Panc1 (cell line): ENCODE measurements at regions not wholly inside any gene's neighbourhood (a gene's known extent, or its start where the extent isn't known, plus 50 kb on each side); places are given as distances from the start of the nearest gene placed in this dataset.

Source experiments
- ATAC-seq: fragments of 200-7000 bp; cut with Tn5 transposase; 2 replicates; pipeline ENCODE4 v1.9.1; 2020; ENCODE audit warnings: mild to moderate bottlenecking, moderate library complexity
- BruUV-seq: library from RNA; stranded (reverse); fragments of 400-500 nt; replicated peaks from 2 replicates; lab custom pipeline; 2021; lab: Mats Ljungman, UMichigan
- CTCF ChIA-PET: fragments of 300-600 bp; sonication (Branson Sonifier 250); formaldehyde crosslinking; loops from one replicate; lab custom pipeline; 2022; ENCODE audit warnings: antibody characterized with exemption; lab: Charles Lee
- POLR2A ChIA-PET: fragments of 300-600 bp; sonication (Branson Sonifier 250); formaldehyde crosslinking; loops from one replicate; lab custom pipeline; 2022; ENCODE audit warnings: antibody characterized with exemption; lab: Charles Lee
- DNase-seq: peaks from one replicate; pipeline ENCODE4 v3.0.0-alpha.2; 2010; ENCODE audit warnings: low read depth, low spot score
- H3K27ac ChIP-seq: 2 replicates; pipeline ENCODE4 v1.5.1; 2011; ENCODE audit warnings: mild to moderate bottlenecking, low read length, inconsistent platforms
- H3K27me3 ChIP-seq: fragments of 200-500 bp; sonication (Bioruptor generic); 2 replicates; pipeline ENCODE4 v1.6.0; 2014; ENCODE audit warnings: low read length, inconsistent platforms; ENCODE audit not compliant: control insufficient read depth, insufficient read depth
- H3K36me3 ChIP-seq: fragments of 200-500 bp; sonication (Bioruptor generic); 2 replicates; pipeline ENCODE4 v1.5.1; 2014; ENCODE audit warnings: inconsistent platforms, mild to moderate bottlenecking, low read length, moderate library complexity; ENCODE audit not compliant: control insufficient read depth, insufficient read depth
- H3K4me1 ChIP-seq: 2 replicates; pipeline ENCODE4 v1.5.1; 2011; ENCODE audit warnings: inconsistent platforms, mild to moderate bottlenecking, low read length, moderate library complexity; ENCODE audit not compliant: control insufficient read depth, insufficient read depth
- H3K4me3 ChIP-seq, 2 experiments: 2 replicates each; pipeline ENCODE4 v1.5.1; 2011 to 2012; ENCODE audit warnings: low read depth in 2 of 2, low read length in 2 of 2, mild to moderate bottlenecking in 2 of 2, inconsistent platforms in 1 of 2, moderate library complexity in 1 of 2
- H3K9me3 ChIP-seq: fragments of 200-500 bp; sonication (Bioruptor generic); 2 replicates; pipeline ENCODE4 v1.5.1; 2014; ENCODE audit warnings: low read depth, mild to moderate bottlenecking, inconsistent platforms, low read length, moderate library complexity; ENCODE audit not compliant: control insufficient read depth, insufficient read depth
- POLR2AphosphoS5 ChIP-seq: IDR thresholded peaks from 2 replicates; pipeline ENCODE4 v1.6.1; 2012; ENCODE audit warnings: mild to moderate bottlenecking, low read depth, low read length, moderate library complexity
- SIN3A ChIP-seq: IDR thresholded peaks from 2 replicates; pipeline ENCODE4 v1.6.1; 2012; ENCODE audit warnings: low read depth, mild to moderate bottlenecking, low read length, moderate library complexity, borderline replicate concordance; ENCODE audit not compliant: insufficient read depth
- TCF7L2 ChIP-seq: IDR thresholded peaks from 2 replicates; pipeline ENCODE4 v1.6.1; 2011; ENCODE audit warnings: mild to moderate bottlenecking, low read depth, low read length, inconsistent platforms
- in situ Hi-C: cut with HindIII; loops from 2 replicates; pipeline ENCODE4 v1.10.0; 2016; ENCODE audit warnings: low sequenced_read_pairs, low pct_unique_long_range_greater_than_20kb
- intact Hi-C: fragments of 100-400 bp; cut with micrococcal nuclease; formaldehyde crosslinking; loops from one replicate; pipeline ENCODE4 v1.10.0; 2022; ENCODE audit not compliant: unreplicated experiment
- TF ChIP-seq, protein P1 (sequence below): fragments of 450-650 bp; IDR thresholded peaks from 2 replicates; pipeline ENCODE4 v1.5.1; 2017; ENCODE audit warnings: mild to moderate bottlenecking
- TF ChIP-seq, protein P2 (sequence below), 2 experiments: IDR thresholded peaks; 2 replicates each; pipeline ENCODE4 v1.6.1; 2011 to 2012; ENCODE audit warnings: low read depth in 2 of 2, control low read depth in 1 of 2, low read length in 1 of 2, mild to moderate bottlenecking in 1 of 2, moderate library complexity in 1 of 2; ENCODE audit not compliant: insufficient read depth in 1 of 2

DNA sequence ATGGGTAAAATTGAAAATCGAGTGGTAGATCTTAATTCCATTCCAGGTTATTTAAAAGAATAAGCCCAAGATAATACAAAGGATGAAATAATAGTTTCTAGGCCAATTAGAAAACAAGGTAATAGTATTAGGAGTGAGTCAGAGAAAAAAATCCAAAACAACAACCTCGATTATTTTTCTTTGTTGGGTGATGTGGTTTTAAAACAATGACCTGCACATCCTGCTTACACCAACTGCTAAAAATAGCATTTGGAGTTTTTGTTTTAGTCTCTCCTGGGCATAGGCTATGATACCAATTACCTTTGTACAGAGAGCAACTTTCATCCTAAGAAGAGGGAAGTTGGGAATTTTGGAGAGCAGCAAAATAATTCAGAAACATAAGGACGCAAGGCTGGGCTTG lies 101.7 kb upstream of the MYO10 start:
- Histone ChIP-seq H3K9me3 (no peaks in the 10 kb centered on the region), H3K27ac (no peak overlapping the region), H3K4me3 (no peak overlapping the region), H3K27me3 (no peaks in the 10 kb centered on the region), H3K36me3 (no peaks in the 10 kb centered on the region), H3K4me1 (no peaks in the 10 kb centered on the region)
- BruUV-seq = no TSS peak
- POLR2A ChIA-PET = interaction anchor here (0.6 kb wide), 1 partner anchor 593 kb away, joined by 7 read pairs; no protein-coding TSS in a partner anchor
- no peak for TF ChIP-seq TCF7L2
- CTCF ChIA-PET = no interaction called here
- intact Hi-C loops (no loop called here), in situ Hi-C loops (no loop called here)
- ATAC-seq (no peak), DNase-seq (no peak)

DNA sequence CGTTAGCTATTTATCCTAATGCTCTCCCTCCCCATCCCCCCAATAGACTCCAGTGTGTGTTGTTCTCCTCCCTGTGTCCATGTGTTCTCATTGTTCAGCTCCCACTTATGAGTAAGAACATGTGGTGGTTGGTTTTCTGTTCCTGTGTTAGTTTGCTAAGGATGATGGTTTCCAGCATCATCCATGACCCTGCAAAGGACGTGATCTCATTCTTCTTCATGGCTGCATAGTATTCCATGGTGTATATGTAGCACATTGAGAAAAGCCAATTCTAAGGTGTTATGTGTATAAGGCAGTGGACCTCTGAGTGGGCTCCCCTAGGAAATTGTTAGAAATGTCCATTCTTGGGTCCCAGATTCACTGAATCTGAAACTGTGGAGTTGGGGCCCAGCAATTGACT lies 103.1 kb upstream of the MYO10 start:
- no peaks in the 10 kb centered on the region for H3K27me3 ChIP-seq
- H3K4me3 ChIP-seq = no peak overlapping the region
- no peaks in the 10 kb centered on the region for H3K36me3 ChIP-seq
- H3K9me3 ChIP-seq = no peaks in the 10 kb centered on the region
- intact Hi-C loops (no loop called here), in situ Hi-C loops (no loop called here)
- no peak for DNase-seq
- BruUV-seq = no TSS peak
- no peak for ATAC-seq
- POLR2A ChIA-PET = interaction anchor here (0.6 kb wide), 1 partner anchor 1315 kb away, joined by 4 read pairs; no protein-coding TSS in a partner anchor
- CTCF ChIA-PET = no interaction called here
- no peak for TF ChIP-seq SIN3A
- TF ChIP-seq TCF7L2 = no peak
- TF ChIP-seq POLR2AphosphoS5 = no peak
- TF ChIP-seq, protein P1, sequence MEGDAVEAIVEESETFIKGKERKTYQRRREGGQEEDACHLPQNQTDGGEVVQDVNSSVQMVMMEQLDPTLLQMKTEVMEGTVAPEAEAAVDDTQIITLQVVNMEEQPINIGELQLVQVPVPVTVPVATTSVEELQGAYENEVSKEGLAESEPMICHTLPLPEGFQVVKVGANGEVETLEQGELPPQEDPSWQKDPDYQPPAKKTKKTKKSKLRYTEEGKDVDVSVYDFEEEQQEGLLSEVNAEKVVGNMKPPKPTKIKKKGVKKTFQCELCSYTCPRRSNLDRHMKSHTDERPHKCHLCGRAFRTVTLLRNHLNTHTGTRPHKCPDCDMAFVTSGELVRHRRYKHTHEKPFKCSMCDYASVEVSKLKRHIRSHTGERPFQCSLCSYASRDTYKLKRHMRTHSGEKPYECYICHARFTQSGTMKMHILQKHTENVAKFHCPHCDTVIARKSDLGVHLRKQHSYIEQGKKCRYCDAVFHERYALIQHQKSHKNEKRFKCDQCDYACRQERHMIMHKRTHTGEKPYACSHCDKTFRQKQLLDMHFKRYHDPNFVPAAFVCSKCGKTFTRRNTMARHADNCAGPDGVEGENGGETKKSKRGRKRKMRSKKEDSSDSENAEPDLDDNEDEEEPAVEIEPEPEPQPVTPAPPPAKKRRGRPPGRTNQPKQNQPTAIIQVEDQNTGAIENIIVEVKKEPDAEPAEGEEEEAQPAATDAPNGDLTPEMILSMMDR = no peak
- TF ChIP-seq, protein P2, sequence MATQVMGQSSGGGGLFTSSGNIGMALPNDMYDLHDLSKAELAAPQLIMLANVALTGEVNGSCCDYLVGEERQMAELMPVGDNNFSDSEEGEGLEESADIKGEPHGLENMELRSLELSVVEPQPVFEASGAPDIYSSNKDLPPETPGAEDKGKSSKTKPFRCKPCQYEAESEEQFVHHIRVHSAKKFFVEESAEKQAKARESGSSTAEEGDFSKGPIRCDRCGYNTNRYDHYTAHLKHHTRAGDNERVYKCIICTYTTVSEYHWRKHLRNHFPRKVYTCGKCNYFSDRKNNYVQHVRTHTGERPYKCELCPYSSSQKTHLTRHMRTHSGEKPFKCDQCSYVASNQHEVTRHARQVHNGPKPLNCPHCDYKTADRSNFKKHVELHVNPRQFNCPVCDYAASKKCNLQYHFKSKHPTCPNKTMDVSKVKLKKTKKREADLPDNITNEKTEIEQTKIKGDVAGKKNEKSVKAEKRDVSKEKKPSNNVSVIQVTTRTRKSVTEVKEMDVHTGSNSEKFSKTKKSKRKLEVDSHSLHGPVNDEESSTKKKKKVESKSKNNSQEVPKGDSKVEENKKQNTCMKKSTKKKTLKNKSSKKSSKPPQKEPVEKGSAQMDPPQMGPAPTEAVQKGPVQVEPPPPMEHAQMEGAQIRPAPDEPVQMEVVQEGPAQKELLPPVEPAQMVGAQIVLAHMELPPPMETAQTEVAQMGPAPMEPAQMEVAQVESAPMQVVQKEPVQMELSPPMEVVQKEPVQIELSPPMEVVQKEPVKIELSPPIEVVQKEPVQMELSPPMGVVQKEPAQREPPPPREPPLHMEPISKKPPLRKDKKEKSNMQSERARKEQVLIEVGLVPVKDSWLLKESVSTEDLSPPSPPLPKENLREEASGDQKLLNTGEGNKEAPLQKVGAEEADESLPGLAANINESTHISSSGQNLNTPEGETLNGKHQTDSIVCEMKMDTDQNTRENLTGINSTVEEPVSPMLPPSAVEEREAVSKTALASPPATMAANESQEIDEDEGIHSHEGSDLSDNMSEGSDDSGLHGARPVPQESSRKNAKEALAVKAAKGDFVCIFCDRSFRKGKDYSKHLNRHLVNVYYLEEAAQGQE (IDR thresholded peaks at IDR 0.05; ENCODE audit: insufficient read depth in 1 of 2, low read depth in 2 of 2, low read length in 1 of 2) = no peak
- H3K27ac ChIP-seq = no peak overlapping the region
- no peaks in the 10 kb centered on the region for H3K4me1 ChIP-seq

DNA sequence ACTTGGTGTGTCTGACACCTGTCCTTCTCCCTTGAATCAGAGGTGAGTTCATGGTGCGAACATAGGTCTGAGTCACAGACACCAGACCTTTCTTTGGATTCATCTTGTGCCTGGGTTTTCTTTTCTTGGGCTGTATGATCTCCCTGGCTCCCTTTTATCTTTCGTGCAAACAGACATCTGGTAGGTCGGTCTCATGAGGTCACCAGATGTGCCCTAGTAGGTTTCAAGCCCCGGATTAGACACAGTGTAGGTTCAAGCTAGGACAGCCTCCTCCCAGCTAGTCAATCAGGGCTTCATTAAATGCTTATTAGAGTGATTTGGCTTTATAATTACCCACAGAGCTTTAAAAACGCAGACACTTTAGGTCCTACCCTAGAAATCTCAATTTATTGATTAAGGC lies 106.0 kb upstream of the MYO10 start:
- TF ChIP-seq TCF7L2 = no peak
- TF ChIP-seq SIN3A = no peak
- no peak for TF ChIP-seq POLR2AphosphoS5
- TF ChIP-seq, protein P1 = no peak
- TF ChIP-seq, protein P2 (IDR thresholded peaks at IDR 0.05; ENCODE audit: insufficient read depth in 1 of 2, low read depth in 2 of 2, low read length in 1 of 2) = no peak
- Histone ChIP-seq H3K27me3 (no peaks in the 10 kb centered on the region), H3K4me3 (no peak overlapping the region), H3K36me3 (no peaks in the 10 kb centered on the region), H3K4me1 (no peaks in the 10 kb centered on the region), H3K9me3 (no peaks in the 10 kb centered on the region), H3K27ac (no peak overlapping the region)
- in situ Hi-C loops (no loop called here), intact Hi-C loops (no loop called here)
- BruUV-seq = no TSS peak
- no peak for DNase-seq
- POLR2A ChIA-PET = interaction anchor here (0.6 kb wide), 1 partner anchor 396 kb away, joined by 3 read pairs; no protein-coding TSS in a partner anchor
- ATAC-seq = no peak
- CTCF ChIA-PET = no interaction called here
